HFFc6 (cell line): ENCODE measurements at regions not wholly inside any gene's neighbourhood (a gene's known extent, or its start where the extent isn't known, plus 50 kb on each side); places are given as distances from the start of the nearest gene placed in this dataset.

Experiments used
- DNase-seq: peaks from one replicate; pipeline ENCODE4 v3.0.0-alpha.2; 2018
- H3K27ac Mint-ChIP-seq: 2 replicates; pipeline ENCODE4 v1.8.0; 2020; ENCODE audit warnings: mild to moderate bottlenecking, mixed read lengths
- H3K27me3 Mint-ChIP-seq: 2 replicates; pipeline ENCODE4 v1.8.0; 2021; ENCODE audit warnings: mild to moderate bottlenecking, moderate library complexity, mixed read lengths; ENCODE audit not compliant: insufficient read depth
- H3K36me3 Mint-ChIP-seq: 2 replicates; pipeline ENCODE4 v1.8.0; 2021; ENCODE audit warnings: low read depth, mixed read lengths
- H3K4me1 Mint-ChIP-seq: 2 replicates; pipeline ENCODE4 v1.8.0; 2020; ENCODE audit warnings: low read depth, mixed read lengths
- H3K4me3 Mint-ChIP-seq: 2 replicates; pipeline ENCODE4 v1.8.0; 2020; ENCODE audit warnings: mild to moderate bottlenecking, moderate library complexity, mixed read lengths
- H3K9me3 Mint-ChIP-seq: 2 replicates; pipeline ENCODE4 v1.8.0; 2020; ENCODE audit warnings: mild to moderate bottlenecking, mixed read lengths
- CTCF ChIP-seq: fragments of 200-600 bp; sonication (generic); IDR thresholded peaks from 2 replicates; pipeline ENCODE4 v1.5.0; 2021; ENCODE audit warnings: antibody characterized with exemption, mild to moderate bottlenecking

- no peak overlapping the region for H3K4me3 Mint-ChIP-seq
- DNase-seq, result no peak
- peaks cover 21% of the 10 kb centered on the region for H3K4me1 Mint-ChIP-seq
- no peaks in the 10 kb centered on the region; the same call in 1 of the 2 replicates for H3K9me3 Mint-ChIP-seq
- H3K27ac Mint-ChIP-seq, result no peak overlapping the region
- H3K27me3 Mint-ChIP-seq, result peaks cover 33% of the 10 kb centered on the region
- no peak for TF ChIP-seq CTCF
- H3K36me3 Mint-ChIP-seq, result peaks cover 6% of the 10 kb centered on the region; the same call in 1 of the 2 replicates
Measured at GRCh38 chr12:11962860-11963259, 107.9 kb upstream of the BCL2L14 start.

- no peaks in the 10 kb centered on the region; the same call in 1 of the 2 replicates for H3K9me3 Mint-ChIP-seq
- H3K4me3 Mint-ChIP-seq, result no peak overlapping the region
- 0 out of 2 replicates have a peak, but pooled peaks cover 6% of the 10 kb centered on the region for H3K36me3 Mint-ChIP-seq
- no peak for TF ChIP-seq CTCF
- H3K27me3 Mint-ChIP-seq, result peaks cover 36% of the 10 kb centered on the region
- peaks cover 10% of the 10 kb centered on the region for H3K4me1 Mint-ChIP-seq
- no peak overlapping the region for H3K27ac Mint-ChIP-seq
- DNase-seq, result no peak
Measured at GRCh38 chr12:11963841-11964471, 106.8 kb upstream of the BCL2L14 start.

- no peaks in the 10 kb centered on the region for H3K4me1 Mint-ChIP-seq
- TF ChIP-seq CTCF, result no peak
- no peak overlapping the region for H3K4me3 Mint-ChIP-seq
- H3K27ac Mint-ChIP-seq, result no peak overlapping the region
- H3K27me3 Mint-ChIP-seq, result peaks cover 42% of the 10 kb centered on the region
- no peak for DNase-seq
- H3K9me3 Mint-ChIP-seq, result no peaks in the 10 kb centered on the region; the same call in 1 of the 2 replicates
- H3K36me3 Mint-ChIP-seq, result 0 out of 2 replicates have a peak, but pooled peaks cover 6% of the 10 kb centered on the region
Measured at GRCh38 chr12:11965258-11965910, 105.4 kb upstream of the BCL2L14 start.

GRCh38 chr12:11967376-11968047 lies 103.2 kb upstream of the BCL2L14 start:
- H3K4me1 Mint-ChIP-seq, result no peaks in the 10 kb centered on the region
- no peaks in the 10 kb centered on the region; the same call in 1 of the 2 replicates for H3K9me3 Mint-ChIP-seq
- 0 out of 2 replicates have a peak, but pooled peaks cover 6% of the 10 kb centered on the region for H3K36me3 Mint-ChIP-seq
- peaks cover 38% of the 10 kb centered on the region for H3K27me3 Mint-ChIP-seq
- H3K4me3 Mint-ChIP-seq, result no peak overlapping the region
- no peak for TF ChIP-seq CTCF
- H3K27ac Mint-ChIP-seq, result no peak overlapping the region
- no peak for DNase-seq

GRCh38 chr12:11968048-11968383 lies 102.7 kb upstream of the BCL2L14 start:
- DNase-seq, result no peak
- Mint-ChIP-seq H3K4me3 (no peak overlapping the region), H3K27me3 (peaks cover 35% of the 10 kb centered on the region), H3K9me3 (no peaks in the 10 kb centered on the region; the same call in 1 of the 2 replicates), H3K4me1 (no peaks in the 10 kb centered on the region), H3K36me3 (0 out of 2 replicates have a peak, but pooled peaks cover 6% of the 10 kb centered on the region), H3K27ac (no peak overlapping the region)
- TF ChIP-seq CTCF, result no peak
